ENCODE measurements at regions not wholly inside any gene's neighbourhood (a gene's known extent, or its start where the extent isn't known, plus 50 kb on each side); places are given as distances from the start of the nearest gene placed in this dataset.

- TF ChIP-seq, protein P1, sequence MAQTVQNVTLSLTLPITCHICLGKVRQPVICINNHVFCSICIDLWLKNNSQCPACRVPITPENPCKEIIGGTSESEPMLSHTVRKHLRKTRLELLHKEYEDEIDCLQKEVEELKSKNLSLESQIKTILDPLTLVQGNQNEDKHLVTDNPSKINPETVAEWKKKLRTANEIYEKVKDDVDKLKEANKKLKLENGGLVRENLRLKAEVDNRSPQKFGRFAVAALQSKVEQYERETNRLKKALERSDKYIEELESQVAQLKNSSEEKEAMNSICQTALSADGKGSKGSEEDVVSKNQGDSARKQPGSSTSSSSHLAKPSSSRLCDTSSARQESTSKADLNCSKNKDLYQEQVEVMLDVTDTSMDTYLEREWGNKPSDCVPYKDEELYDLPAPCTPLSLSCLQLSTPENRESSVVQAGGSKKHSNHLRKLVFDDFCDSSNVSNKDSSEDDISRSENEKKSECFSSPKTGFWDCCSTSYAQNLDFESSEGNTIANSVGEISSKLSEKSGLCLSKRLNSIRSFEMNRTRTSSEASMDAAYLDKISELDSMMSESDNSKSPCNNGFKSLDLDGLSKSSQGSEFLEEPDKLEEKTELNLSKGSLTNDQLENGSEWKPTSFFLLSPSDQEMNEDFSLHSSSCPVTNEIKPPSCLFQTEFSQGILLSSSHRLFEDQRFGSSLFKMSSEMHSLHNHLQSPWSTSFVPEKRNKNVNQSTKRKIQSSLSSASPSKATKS (CRISPR knock-in tag; IDR thresholded peaks at IDR 0.05), result no peak
- no peak for TF ChIP-seq ZNF592 (IDR thresholded peaks at IDR 0.05)
- TF ChIP-seq ZNF217 (CRISPR knock-in tag; IDR thresholded peaks at IDR 0.05), result no peak
- TF ChIP-seq, protein P2, sequence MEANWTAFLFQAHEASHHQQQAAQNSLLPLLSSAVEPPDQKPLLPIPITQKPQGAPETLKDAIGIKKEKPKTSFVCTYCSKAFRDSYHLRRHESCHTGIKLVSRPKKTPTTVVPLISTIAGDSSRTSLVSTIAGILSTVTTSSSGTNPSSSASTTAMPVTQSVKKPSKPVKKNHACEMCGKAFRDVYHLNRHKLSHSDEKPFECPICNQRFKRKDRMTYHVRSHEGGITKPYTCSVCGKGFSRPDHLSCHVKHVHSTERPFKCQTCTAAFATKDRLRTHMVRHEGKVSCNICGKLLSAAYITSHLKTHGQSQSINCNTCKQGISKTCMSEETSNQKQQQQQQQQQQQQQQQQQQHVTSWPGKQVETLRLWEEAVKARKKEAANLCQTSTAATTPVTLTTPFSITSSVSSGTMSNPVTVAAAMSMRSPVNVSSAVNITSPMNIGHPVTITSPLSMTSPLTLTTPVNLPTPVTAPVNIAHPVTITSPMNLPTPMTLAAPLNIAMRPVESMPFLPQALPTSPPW (CRISPR knock-in tag; IDR thresholded peaks at IDR 0.05), result no peak
- TF ChIP-seq CTCF (IDR thresholded peaks at IDR 0.05 in 2 of 3, conservative IDR thresholded peaks at IDR 0.05 in 1 of 3; ENCODE audit: insufficient read depth in 2 of 3, low read depth in 1 of 3, low read length in 3 of 3), result no peak
- TF ChIP-seq ZNF24 (IDR thresholded peaks at IDR 0.05), result no peak
Observed at GRCh38 chr2:186407611-186408010, 78.4 kb upstream of the ZC3H15 start (continued).
